ENCODE measurements at regions not wholly inside any gene's neighbourhood (a gene's known extent, or its start where the extent isn't known, plus 50 kb on each side); places are given as distances from the start of the nearest gene placed in this dataset.

DNA sequence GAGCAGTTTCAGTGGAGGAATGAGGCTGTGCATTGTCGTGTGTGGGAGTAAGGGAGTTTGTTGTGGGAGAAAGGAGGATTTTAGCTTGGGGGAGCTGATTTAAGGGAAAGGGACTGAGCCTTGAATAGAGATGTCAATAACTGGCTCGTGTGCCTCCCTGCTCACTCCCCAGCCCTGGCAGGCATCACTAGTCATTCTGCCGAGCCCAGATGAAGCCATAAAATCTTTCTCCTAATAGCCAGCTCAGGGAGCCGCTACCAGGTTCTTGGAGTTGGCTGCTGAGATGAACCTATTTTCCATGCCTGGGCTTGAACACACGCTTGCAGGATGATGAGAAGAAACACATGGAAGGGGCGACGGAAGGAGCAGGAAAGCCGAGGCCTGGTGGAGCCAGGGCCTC, 65.0 kb upstream of the POU3F1 start:
- H3K27me3 ChIP-seq (replicated peaks; ENCODE audit: insufficient read depth): no peaks in the 10 kb centered on the region
- H3K36me3 ChIP-seq: no peaks in the 10 kb centered on the region
- no peak overlapping the region for H3K4me3 ChIP-seq
- peaks cover 3% of the 10 kb centered on the region for H3K9me3 ChIP-seq
- TF ChIP-seq, protein P1, sequence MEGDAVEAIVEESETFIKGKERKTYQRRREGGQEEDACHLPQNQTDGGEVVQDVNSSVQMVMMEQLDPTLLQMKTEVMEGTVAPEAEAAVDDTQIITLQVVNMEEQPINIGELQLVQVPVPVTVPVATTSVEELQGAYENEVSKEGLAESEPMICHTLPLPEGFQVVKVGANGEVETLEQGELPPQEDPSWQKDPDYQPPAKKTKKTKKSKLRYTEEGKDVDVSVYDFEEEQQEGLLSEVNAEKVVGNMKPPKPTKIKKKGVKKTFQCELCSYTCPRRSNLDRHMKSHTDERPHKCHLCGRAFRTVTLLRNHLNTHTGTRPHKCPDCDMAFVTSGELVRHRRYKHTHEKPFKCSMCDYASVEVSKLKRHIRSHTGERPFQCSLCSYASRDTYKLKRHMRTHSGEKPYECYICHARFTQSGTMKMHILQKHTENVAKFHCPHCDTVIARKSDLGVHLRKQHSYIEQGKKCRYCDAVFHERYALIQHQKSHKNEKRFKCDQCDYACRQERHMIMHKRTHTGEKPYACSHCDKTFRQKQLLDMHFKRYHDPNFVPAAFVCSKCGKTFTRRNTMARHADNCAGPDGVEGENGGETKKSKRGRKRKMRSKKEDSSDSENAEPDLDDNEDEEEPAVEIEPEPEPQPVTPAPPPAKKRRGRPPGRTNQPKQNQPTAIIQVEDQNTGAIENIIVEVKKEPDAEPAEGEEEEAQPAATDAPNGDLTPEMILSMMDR (IDR thresholded peaks at IDR 0.05): no peak
- no peak for DNase-seq (ENCODE audit: low spot score)
- H3K4me1 ChIP-seq (ENCODE audit: control insufficient read depth in 1 of 2, low read depth in 2 of 2): peaks cover 3 to 15% of the 10 kb centered on the region in 2 donors
- H3K27ac ChIP-seq: no peak overlapping the region
- ATAC-seq (ENCODE audit: insufficient number of reproducible peaks, low FRiP score, low read depth): no peak

DNA sequence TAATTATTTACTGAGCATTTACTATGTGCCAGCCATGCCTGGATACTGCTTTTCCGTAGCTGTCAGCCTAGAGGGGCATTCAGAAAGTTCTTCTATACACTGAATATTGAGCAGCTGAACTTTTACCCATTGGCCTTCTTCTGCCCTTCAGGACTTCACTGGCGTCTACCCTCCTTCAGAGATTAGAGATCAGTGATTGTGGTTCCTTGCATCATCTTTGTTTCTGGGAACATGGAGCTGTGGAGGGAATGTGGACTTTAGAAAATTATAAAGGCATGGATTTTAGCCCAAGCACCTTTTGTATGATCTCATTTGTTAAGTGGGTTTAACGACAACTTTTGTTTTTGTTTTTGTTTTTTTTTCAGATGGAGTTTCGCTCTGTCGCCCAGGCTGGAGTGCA, 58.7 kb upstream of the POU3F1 start:
- no peaks in the 10 kb centered on the region for H3K27me3 ChIP-seq (replicated peaks; ENCODE audit: insufficient read depth)
- no peaks in the 10 kb centered on the region for H3K36me3 ChIP-seq
- peaks cover under 1% of the 10 kb centered on the region for H3K9me3 ChIP-seq
- ATAC-seq (ENCODE audit: insufficient number of reproducible peaks, low FRiP score, low read depth) (no peak), DNase-seq (ENCODE audit: low spot score) (no peak)
- TF ChIP-seq, protein P1 (IDR thresholded peaks at IDR 0.05): no peak
- no peak overlapping the region for H3K27ac ChIP-seq
- H3K4me3 ChIP-seq: no peak overlapping the region
- no peaks in the 10 kb centered on the region for H3K4me1 ChIP-seq (ENCODE audit: control insufficient read depth in 1 of 2, low read depth in 2 of 2)

DNA sequence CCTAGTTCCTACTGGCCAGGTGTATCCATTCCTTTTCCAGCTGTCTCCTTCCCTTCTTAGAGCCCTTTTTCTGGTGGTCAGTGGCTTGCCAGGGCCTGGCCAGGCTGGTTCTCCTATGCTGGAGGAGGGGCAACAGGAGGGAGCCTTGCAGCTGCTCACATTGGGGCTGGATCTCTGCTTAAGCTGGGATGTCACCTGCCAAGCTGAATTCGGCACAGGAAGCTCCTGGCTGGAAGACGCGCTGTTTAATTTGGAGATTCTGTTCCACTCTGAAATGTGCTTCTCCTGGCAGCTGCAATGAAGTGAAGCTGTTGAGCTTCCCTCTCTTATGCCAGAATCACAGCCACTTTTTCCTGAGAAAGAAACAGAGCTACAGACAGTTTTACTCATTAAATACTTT, 56.0 kb upstream of the POU3F1 start:
- TF ChIP-seq, protein P1 (IDR thresholded peaks at IDR 0.05): no peak
- no peak overlapping the region for H3K4me3 ChIP-seq
- no peak for DNase-seq (ENCODE audit: low spot score)
- ATAC-seq (ENCODE audit: insufficient number of reproducible peaks, low FRiP score, low read depth): no peak
- no peaks in the 10 kb centered on the region for H3K36me3 ChIP-seq
- H3K9me3 ChIP-seq: no peaks in the 10 kb centered on the region
- H3K4me1 ChIP-seq (ENCODE audit: control insufficient read depth in 1 of 2, low read depth in 2 of 2): no peaks in the 10 kb centered on the region
- H3K27me3 ChIP-seq (replicated peaks; ENCODE audit: insufficient read depth): no peaks in the 10 kb centered on the region
- no peak overlapping the region for H3K27ac ChIP-seq

DNA sequence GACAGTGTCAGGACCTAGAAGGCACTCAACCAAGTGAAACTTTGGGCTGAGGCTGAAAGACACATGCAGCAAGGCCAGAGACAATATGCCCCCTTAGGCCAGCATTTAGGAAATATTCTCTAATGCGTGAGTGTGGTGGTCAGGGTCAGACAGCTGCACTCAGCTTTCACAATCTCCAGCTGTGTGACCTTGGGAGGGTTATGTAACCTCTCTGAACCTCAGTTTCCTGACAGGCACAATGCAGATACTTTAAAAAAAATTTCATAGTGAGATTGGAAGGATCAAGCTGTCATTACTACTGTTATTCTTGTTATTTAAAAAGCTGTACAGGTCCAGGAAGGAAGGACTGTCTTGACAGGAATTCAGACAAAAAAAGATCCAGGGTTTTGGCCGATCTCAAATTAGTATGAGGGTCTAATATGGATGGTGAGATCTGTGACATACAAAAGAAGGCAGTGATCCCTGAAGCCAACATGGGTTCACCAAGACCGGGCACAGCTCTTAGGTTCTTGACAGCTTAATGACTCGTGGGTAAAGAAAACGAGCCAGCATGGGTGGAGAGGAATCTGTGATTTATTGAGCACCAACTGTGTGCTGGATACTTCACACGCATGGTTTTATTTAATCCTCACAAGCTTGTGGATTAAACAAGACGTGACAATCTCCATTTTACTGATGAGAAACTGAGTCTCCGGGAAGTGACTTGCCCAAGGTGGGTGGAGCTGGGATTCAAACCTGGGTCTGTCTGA, 54.6 kb upstream of the POU3F1 start:
- Histone ChIP-seq H3K27ac (no peak overlapping the region), H3K9me3 (no peaks in the 10 kb centered on the region), H3K27me3 (replicated peaks; ENCODE audit: insufficient read depth) (no peaks in the 10 kb centered on the region), H3K4me3 (no peak overlapping the region), H3K36me3 (no peaks in the 10 kb centered on the region), H3K4me1 (ENCODE audit: control insufficient read depth in 1 of 2, low read depth in 2 of 2) (no peaks in the 10 kb centered on the region)
- TF ChIP-seq, protein P1 (IDR thresholded peaks at IDR 0.05): no peak
- DNase-seq (ENCODE audit: low spot score) (no peak), ATAC-seq (ENCODE audit: insufficient number of reproducible peaks, low FRiP score, low read depth) (no peak)

DNA sequence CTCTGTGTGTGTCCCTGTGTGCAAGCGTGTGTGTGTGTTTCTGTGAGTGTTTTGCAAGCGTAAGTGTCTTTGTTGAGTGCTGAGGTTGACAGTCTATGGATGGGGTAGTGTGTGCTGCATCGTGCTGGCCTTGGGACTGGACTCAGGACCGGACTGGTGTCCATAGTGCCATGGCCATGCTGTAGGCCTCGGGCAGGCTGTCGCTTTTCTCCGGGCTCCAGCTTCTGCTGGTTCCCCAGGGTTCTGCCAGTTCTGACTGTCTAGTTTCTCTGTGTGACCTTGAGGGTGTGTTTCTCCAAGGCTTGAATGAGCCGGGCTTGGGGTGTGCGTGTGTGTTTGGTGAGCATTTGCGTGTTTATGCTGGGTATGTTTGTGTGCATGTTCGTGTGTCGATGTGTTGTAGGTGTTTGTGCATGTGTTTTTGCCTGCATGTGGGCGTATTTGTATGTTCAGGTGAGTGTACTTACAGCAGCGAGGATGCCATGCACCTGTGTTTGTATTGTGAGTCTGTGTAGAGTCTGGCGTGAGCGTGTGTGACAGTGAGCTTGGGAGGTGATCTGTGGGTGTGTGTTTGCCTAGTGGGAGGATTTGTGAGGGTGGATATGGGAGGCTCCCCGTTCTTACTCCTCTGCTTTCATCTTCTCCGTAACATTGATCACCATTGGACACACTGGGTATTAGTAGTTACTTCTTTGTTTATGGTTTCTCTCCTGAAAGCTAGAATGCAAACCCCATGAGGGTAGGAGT, 51.7 kb upstream of the POU3F1 start:
- no peak for DNase-seq (ENCODE audit: low spot score)
- Histone ChIP-seq H3K4me1 (ENCODE audit: control insufficient read depth in 1 of 2, low read depth in 2 of 2) (no peaks in the 10 kb centered on the region), H3K27ac (no peak overlapping the region), H3K4me3 (no peak overlapping the region), H3K27me3 (replicated peaks; ENCODE audit: insufficient read depth) (no peaks in the 10 kb centered on the region), H3K9me3 (no peaks in the 10 kb centered on the region), H3K36me3 (no peaks in the 10 kb centered on the region)
- TF ChIP-seq, protein P1 (IDR thresholded peaks at IDR 0.05): no peak
- no peak for ATAC-seq (ENCODE audit: insufficient number of reproducible peaks, low FRiP score, low read depth)

Data from thoracic aorta (tissue), 2 donors.